ENCODE measurements at regions not wholly inside any gene's neighbourhood (a gene's known extent, or its start where the extent isn't known, plus 50 kb on each side); places are given as distances from the start of the nearest gene placed in this dataset.
A peak's percentile ranks its signal among the peaks of the same experiment; 100 is the strongest.

DNA sequence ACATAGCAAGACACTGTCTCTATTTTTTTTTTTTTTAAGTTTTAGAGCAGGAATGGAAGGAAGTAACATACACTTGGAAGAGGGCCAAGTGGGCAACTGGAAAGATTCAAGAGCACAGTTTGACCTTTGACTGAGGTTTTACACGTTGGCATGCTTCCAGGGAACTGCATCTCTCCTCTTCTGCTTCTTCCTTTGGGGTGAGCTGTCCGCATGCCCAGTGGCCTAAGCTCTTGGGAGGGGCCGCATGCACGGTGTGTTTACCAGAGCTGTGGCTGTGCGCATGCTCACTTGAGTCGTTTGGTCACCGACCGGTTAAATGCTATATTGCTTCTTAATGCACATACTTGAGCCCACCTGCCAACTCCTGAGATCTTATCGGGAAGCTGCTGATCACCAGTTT lies 727.7 kb downstream of the UQCRFS1 start:
- H3K27ac Mint-ChIP-seq: no peak overlapping the region
- no peak for DNase-seq (ENCODE audit: low spot score)
- no peak overlapping the region for H3K4me3 Mint-ChIP-seq
- no peaks in the 10 kb centered on the region for H3K9me3 Mint-ChIP-seq
- no peaks in the 10 kb centered on the region for H3K27me3 Mint-ChIP-seq (ENCODE audit: low read depth)
- peaks cover 6% of the 10 kb centered on the region for H3K4me1 Mint-ChIP-seq (ENCODE audit: low read depth)
- H3K36me3 Mint-ChIP-seq (ENCODE audit: low read depth): no peaks in the 10 kb centered on the region

DNA sequence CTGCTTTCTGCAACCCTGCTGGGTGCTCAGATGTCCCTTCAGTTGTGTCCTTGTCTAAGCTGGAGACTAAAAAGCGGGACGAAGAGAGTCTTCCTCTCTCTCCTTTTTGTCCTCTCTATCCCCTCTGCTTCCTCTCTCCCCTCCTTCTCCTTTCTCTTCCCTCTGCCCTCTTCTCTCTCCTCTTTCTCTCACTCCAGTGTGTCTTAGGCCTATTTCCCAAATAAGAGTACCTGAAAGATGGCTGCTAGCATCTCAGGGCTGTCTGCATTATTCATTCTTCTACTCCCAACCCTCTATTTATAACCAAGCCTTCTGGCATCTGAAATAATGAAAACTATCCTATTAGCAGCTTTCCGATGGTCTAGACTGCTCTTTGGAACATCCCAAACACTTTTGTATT lies 729.8 kb downstream of the UQCRFS1 start:
- no peak for DNase-seq (ENCODE audit: low spot score)
- peaks cover 6% of the 10 kb centered on the region for H3K4me1 Mint-ChIP-seq (ENCODE audit: low read depth)
- no peak overlapping the region for H3K4me3 Mint-ChIP-seq
- H3K27me3 Mint-ChIP-seq (ENCODE audit: low read depth): no peaks in the 10 kb centered on the region
- no peaks in the 10 kb centered on the region for H3K9me3 Mint-ChIP-seq
- H3K36me3 Mint-ChIP-seq (ENCODE audit: low read depth): no peaks in the 10 kb centered on the region
- no peak overlapping the region for H3K27ac Mint-ChIP-seq

DNA sequence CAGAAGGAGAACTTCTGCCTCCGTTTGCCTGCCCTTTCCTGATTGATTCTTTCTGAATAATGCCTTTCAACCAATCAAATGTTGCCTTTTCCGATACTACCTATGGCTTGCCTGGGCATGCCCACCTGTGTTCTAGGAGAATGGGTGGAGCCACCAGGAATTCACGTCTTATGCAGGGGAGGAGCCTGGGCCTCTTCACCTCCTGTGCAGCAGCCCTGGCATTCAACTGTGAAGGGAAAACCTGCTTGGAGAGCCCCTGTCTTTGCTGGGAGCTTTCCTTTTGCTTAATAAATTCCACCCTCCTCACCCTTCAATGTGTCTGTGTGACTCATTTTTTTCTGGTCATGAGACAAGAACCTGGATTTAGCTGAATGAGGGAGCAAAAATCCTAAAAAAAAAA lies 730.7 kb downstream of the UQCRFS1 start:
- Mint-ChIP-seq H3K4me3 (no peak overlapping the region), H3K36me3 (ENCODE audit: low read depth) (no peaks in the 10 kb centered on the region), H3K27me3 (ENCODE audit: low read depth) (no peaks in the 10 kb centered on the region), H3K27ac (no peak overlapping the region), H3K4me1 (ENCODE audit: low read depth) (peaks cover 6% of the 10 kb centered on the region), H3K9me3 (no peaks in the 10 kb centered on the region)
- DNase-seq (ENCODE audit: low spot score): no peak

DNA sequence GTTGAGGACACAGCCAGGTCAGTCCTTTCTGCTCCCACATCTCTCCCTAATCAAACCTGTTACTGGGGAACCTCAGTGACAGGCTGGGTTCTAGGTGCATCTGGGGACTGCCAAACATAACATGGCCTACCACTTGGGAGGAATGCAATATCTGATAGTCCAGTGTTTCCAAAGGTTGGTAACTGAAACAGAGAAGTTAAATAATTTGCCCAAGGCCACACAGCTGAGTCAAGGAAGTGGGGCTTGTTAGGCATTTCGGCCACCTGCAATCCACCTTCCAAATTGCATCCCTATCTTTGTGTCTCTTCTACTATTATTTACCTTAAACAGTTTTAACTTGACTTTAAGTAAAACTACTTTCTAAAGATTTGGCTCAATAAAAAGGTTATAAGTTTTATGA lies 731.3 kb downstream of the UQCRFS1 start:
- no peak for DNase-seq (ENCODE audit: low spot score)
- H3K27me3 Mint-ChIP-seq (ENCODE audit: low read depth): no peaks in the 10 kb centered on the region
- no peaks in the 10 kb centered on the region for H3K36me3 Mint-ChIP-seq (ENCODE audit: low read depth)
- peaks cover 6% of the 10 kb centered on the region for H3K4me1 Mint-ChIP-seq (ENCODE audit: low read depth)
- no peaks in the 10 kb centered on the region for H3K9me3 Mint-ChIP-seq
- H3K27ac Mint-ChIP-seq: no peak overlapping the region
- no peak overlapping the region for H3K4me3 Mint-ChIP-seq

DNA sequence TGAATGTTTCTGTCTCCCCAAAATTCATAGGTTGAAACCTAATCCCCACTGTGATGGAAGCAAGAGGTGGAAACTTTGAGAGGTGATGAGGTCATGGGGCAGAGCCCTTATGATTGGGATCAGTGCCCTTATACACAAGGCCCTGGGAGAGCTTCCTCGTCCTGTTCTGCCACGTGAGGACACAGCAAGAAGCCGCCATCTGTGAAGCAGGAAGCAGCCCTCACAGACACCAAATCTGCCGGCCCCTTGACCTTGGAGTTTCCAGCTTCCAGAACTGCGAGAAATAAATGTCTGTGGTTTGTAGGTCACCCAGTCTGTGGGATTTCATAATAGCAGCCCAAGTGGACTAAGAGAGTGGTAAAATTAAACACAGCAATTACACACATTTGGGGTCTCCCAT lies 737.4 kb downstream of the UQCRFS1 start:
- DNase-seq (ENCODE audit: low spot score): no peak
- H3K27ac Mint-ChIP-seq: no peak overlapping the region
- H3K4me3 Mint-ChIP-seq: no peak overlapping the region
- no peaks in the 10 kb centered on the region for H3K9me3 Mint-ChIP-seq
- H3K4me1 Mint-ChIP-seq (ENCODE audit: low read depth): no peaks in the 10 kb centered on the region
- H3K36me3 Mint-ChIP-seq (ENCODE audit: low read depth): no peaks in the 10 kb centered on the region
- H3K27me3 Mint-ChIP-seq (ENCODE audit: low read depth): no peaks in the 10 kb centered on the region

DNA sequence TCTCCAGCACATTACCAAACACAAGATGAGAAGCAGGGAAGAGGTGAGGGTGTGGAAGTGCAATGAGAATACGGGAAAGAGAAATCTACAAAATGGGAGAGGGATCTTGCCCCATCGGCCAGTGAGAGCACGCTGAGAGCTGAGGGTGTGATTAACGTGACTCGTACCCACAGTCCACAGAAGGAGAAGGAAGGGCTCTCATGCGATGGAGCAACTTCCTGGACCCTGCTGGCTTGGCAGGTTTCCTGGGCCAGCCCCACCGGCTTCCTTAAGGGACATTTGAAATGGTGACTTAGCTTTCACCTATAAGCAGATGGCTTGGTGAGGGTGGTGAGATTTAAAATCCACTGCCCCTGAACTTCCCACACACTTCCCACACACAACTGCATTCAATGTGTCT lies 740.1 kb downstream of the UQCRFS1 start:
- Mint-ChIP-seq H3K27ac (no peak overlapping the region), H3K27me3 (ENCODE audit: low read depth) (peaks cover 2% of the 10 kb centered on the region), H3K4me3 (no peak overlapping the region), H3K36me3 (ENCODE audit: low read depth) (no peaks in the 10 kb centered on the region), H3K4me1 (ENCODE audit: low read depth) (peaks cover 6% of the 10 kb centered on the region), H3K9me3 (no peaks in the 10 kb centered on the region)
- no peak for DNase-seq (ENCODE audit: low spot score)

DNA sequence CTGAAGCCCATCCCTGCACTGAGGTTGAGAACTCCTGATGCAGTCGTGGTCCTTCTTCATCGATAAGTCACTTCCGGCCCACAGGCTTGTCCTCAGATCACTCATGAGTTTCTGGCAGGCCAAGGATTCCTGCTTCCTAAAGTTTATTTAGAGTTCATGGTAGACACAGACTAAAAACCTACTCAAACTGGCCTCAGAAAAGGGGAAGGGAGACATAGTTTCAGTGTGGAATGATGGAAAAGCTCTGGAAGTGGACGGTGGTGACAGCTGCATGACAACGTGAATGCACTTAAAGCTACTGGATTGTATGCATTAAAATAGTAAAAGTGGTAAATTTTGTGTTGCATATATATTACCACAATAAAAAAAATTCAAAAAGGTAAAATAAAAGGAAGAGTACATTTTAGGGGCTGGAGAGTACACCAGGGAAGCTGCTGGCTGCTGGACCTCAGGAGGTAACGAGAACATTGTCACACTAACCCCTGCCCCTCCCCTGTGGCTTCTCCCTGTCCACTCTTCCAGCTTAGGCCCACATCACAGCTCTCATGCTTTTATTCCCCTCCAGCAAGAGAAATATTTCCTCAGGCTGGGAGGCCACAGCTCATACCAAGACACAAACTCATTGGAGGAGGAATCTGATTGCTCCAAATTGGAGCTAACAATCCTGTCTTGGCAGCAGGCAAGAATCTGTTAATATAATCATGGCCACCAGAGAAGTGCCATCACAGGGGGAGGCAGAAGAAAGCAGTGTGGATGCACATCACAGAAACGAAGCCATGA lies 741.0 kb downstream of the UQCRFS1 start:
- H3K36me3 Mint-ChIP-seq (ENCODE audit: low read depth): no peaks in the 10 kb centered on the region
- H3K4me3 Mint-ChIP-seq: no peak overlapping the region
- H3K27me3 Mint-ChIP-seq (ENCODE audit: low read depth): peaks cover 3% of the 10 kb centered on the region
- no peak overlapping the region for H3K27ac Mint-ChIP-seq
- DNase-seq (ENCODE audit: low spot score): no peak
- H3K9me3 Mint-ChIP-seq: no peaks in the 10 kb centered on the region
- peaks cover 6% of the 10 kb centered on the region for H3K4me1 Mint-ChIP-seq (ENCODE audit: low read depth)

DNA sequence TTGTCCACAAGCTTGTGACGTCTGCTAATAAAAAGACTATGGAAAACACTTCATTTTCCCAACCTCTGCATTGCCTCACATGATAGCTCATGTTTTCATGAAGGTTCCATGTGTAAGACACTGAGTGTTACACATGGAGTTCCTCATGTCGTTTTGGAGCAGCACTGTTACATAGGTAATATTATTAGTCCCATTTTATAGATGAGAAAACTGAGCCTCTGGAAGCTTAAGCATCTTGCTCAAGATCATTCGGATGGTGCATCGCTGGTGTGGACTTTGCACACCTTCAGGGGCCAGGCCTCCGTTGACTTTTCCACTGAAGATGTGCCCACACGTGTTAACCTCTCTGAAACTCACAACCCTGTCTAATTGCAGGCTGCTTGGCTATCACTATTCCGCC lies 743.4 kb downstream of the UQCRFS1 start:
- H3K4me3 Mint-ChIP-seq: no peak overlapping the region
- DNase-seq (ENCODE audit: low spot score): no peak
- no peaks in the 10 kb centered on the region for H3K36me3 Mint-ChIP-seq (ENCODE audit: low read depth)
- H3K4me1 Mint-ChIP-seq (ENCODE audit: low read depth): peaks cover 7% of the 10 kb centered on the region
- H3K9me3 Mint-ChIP-seq: no peaks in the 10 kb centered on the region
- H3K27ac Mint-ChIP-seq: no peak overlapping the region
- peaks cover 3% of the 10 kb centered on the region for H3K27me3 Mint-ChIP-seq (ENCODE audit: low read depth)

DNA sequence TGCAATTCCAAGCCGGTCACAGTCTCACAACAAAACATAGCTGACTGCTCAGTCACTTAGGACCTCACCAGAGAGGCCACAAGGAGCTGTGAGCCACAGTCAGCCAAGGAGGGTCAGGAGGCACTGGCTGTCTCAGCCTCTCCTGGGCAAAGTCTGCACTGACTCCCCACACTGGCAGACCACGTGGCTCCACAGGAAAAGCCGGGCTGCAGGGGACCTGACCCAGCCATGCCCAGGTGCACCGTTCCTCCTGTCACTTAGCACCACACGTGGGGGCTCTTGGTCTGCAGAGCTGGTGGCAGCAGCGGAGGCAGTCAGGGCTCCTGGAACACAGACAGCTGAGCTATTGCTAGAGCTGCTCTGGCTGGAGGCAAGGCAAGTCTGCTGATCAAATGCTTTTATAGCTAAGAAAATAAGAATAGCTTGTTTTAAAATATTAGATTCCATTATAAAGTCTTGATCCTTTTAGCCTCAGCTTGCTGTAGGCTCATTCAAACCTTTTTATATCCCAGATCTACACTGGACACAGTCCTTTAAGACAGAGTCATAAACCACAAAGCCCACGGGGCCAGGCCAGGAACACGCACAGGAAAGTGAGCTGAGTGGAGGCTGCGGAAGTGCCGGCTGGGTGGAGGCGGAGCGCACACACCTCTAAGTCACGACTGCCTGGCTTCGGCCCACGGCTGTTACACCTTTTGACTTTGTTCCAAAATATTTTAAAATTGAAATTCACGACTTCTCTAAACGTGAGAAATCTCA lies 744.1 kb downstream of the UQCRFS1 start:
- H3K36me3 Mint-ChIP-seq (ENCODE audit: low read depth): no peaks in the 10 kb centered on the region
- peaks cover 3% of the 10 kb centered on the region for H3K27me3 Mint-ChIP-seq (ENCODE audit: low read depth)
- no peaks in the 10 kb centered on the region for H3K9me3 Mint-ChIP-seq
- peak overlapping the region; percentile 22 for H3K4me3 Mint-ChIP-seq
- no peak for DNase-seq (ENCODE audit: low spot score)
- H3K27ac Mint-ChIP-seq: no peak overlapping the region
- peaks cover 7% of the 10 kb centered on the region for H3K4me1 Mint-ChIP-seq (ENCODE audit: low read depth)

DNA sequence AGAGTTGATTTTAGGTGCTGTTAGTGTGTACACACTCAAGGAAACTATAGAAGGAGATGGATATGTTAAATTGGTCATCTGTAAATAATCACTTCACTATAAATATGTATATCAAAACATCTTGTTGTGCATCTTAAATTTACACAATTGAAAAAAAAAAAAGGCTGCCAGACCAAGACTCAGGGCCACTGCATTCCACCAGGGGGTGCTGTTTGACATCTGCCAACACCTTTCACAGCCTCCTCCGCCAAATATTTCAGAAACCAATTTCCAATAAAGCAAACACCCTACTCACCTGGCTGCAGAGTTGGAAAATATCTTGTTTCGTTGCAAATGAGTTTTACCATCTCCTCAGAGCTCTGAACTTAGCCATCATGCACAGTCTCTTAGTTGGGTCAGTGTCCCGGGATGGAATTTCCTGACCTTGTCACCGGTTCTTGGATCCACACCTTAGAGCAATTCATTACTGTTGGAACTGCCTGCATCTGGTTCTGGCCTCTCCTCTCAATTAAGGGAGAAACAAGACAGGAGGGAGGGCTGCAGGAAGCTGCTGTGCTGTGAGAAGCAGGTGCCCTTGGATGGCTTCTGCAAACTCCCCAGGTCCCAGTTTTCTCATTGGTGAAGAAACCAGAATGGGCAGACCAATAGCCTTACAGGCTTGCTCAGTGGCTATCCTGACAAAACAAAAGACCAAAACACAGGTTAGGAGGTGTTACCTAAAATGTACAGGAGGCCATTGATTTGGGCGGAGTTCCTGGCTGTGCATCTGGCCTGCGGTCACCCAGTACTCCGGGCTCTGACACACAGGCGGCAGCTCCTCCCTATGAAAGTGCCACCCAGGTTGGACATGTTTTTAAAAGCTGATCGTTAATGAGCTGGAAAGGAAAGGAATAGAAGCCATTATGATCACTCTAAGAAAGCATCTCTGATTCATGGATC lies 746.6 kb downstream of the UQCRFS1 start:
- Mint-ChIP-seq H3K27me3 (ENCODE audit: low read depth) (peaks cover 3% of the 10 kb centered on the region), H3K27ac (no peak overlapping the region), H3K4me1 (ENCODE audit: low read depth) (peaks cover 7% of the 10 kb centered on the region), H3K36me3 (ENCODE audit: low read depth) (no peaks in the 10 kb centered on the region), H3K4me3 (no peak overlapping the region), H3K9me3 (no peaks in the 10 kb centered on the region)
- DNase-seq (ENCODE audit: low spot score): peak; percentile 32

DNA sequence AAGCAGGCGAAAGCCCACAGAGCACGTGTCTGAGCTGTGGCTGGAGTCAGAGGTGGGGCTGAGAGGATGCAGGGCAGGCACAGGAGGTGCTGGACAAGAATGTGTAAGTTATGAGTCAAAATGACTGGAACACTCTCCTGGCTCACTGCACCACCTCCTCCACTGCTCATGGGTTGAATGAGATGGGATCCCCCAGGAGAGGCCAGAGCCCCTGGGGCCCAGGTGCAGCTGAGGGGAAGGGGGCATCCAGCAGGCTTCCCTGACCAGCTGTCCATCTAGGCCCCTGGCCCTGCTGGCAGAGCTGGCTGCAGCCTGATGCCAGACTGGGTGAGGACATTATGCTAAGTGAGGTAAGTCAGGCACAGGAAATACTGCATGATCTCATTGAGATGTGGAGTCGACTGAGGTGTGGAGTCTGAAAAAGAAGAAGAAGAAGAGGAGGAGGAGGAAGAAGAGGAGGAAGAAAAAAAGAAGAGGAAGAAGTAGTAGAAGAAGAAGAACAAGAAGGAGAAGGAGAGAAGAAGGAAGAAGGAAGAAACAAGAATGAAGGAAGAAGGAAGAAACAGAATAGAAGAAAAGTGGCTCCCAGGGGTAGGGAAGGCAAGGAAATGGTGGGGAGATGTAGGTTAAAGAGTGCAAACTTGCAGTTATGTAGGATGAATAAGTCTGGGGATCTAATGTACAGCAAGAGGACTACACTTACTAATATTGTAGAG lies 747.4 kb downstream of the UQCRFS1 start:
- H3K27ac Mint-ChIP-seq: no peak overlapping the region
- no peak for DNase-seq (ENCODE audit: low spot score)
- peaks cover 3% of the 10 kb centered on the region for H3K27me3 Mint-ChIP-seq (ENCODE audit: low read depth)
- no peak overlapping the region for H3K4me3 Mint-ChIP-seq
- peaks cover 7% of the 10 kb centered on the region for H3K4me1 Mint-ChIP-seq (ENCODE audit: low read depth)
- no peaks in the 10 kb centered on the region for H3K36me3 Mint-ChIP-seq (ENCODE audit: low read depth)
- no peaks in the 10 kb centered on the region for H3K9me3 Mint-ChIP-seq

DNA sequence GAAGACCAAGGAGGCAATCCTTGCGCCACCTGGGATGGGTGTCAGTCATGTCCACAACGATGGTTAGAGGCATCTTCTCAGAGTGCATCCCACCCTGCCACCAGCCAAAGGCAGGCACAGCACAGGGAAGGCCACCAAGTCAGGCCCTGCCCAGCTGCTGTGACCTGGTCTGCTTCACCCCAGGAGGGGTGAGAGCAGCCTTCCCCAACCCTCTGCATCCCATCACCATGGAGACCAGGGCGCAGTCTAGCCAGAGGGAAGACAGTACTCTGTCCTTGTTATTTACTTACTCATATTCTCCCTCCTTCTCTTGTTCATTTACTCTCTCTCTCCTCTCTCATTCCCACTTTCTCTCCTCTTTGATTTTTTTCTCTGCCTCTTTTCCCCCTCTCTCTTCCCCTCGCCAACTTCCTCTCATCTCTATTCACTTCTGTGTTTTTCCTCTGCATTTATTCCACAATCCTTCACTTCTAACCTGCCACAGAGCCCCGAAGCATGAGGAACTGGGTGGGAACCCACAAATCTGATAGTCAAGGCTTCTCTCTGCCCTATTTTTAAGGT lies 749.4 kb downstream of the UQCRFS1 start:
- Mint-ChIP-seq H3K27me3 (ENCODE audit: low read depth) (peaks cover 3% of the 10 kb centered on the region), H3K4me1 (ENCODE audit: low read depth) (peaks cover 9% of the 10 kb centered on the region), H3K9me3 (no peaks in the 10 kb centered on the region), H3K4me3 (no peak overlapping the region), H3K36me3 (ENCODE audit: low read depth) (no peaks in the 10 kb centered on the region), H3K27ac (no peak overlapping the region)
- no peak for DNase-seq (ENCODE audit: low spot score)

DNA sequence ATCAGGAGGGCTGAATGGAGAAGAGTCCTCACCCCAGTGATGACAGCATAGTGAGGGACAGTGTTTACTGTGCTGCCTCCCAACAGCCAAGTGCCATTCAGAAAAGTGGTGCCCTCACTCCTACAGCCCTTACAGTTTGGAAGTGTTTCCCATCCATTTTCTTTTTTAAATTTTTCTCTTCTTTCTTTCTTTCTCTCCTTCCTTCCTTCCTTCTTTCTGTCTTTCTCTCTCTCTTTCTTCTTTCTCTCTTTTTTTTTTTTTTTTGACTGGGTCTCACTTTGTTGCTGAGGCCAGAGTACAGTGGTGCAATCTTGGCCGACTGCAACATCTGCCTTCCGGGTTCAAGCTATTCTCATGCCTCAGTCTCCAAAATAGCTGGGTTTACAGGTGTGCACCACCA lies 755.3 kb downstream of the UQCRFS1 start:
- Mint-ChIP-seq H3K36me3 (ENCODE audit: low read depth) (no peaks in the 10 kb centered on the region), H3K27me3 (ENCODE audit: low read depth) (no peaks in the 10 kb centered on the region), H3K4me1 (ENCODE audit: low read depth) (peaks cover 8% of the 10 kb centered on the region), H3K9me3 (no peaks in the 10 kb centered on the region), H3K27ac (no peak overlapping the region), H3K4me3 (no peak overlapping the region)
- no peak for DNase-seq (ENCODE audit: low spot score)
